ENCODE measurements at regions not wholly inside any gene's neighbourhood (a gene's known extent, or its start where the extent isn't known, plus 50 kb on each side); places are given as distances from the start of the nearest gene placed in this dataset.

GRCh38 chr11:29100967-29101366, 915.9 kb downstream of the KCNA4 start:
- H3K9me3 Mint-ChIP-seq: peaks cover 5% of the 10 kb centered on the region
- H3K27me3 Mint-ChIP-seq (ENCODE audit: low read depth, poor library complexity): peaks cover 6% of the 10 kb centered on the region
- no peak for DNase-seq
- H3K27ac Mint-ChIP-seq: no peak overlapping the region
- H3K4me1 Mint-ChIP-seq: no peaks in the 10 kb centered on the region
- H3K4me3 Mint-ChIP-seq: no peak overlapping the region
- TF ChIP-seq CTCF (IDR thresholded peaks at IDR 0.05): no peak
- no peaks in the 10 kb centered on the region for H3K36me3 Mint-ChIP-seq (ENCODE audit: low read depth)

GRCh38 chr11:29095821-29096220, 921.0 kb downstream of the KCNA4 start:
- Mint-ChIP-seq H3K4me1 (no peaks in the 10 kb centered on the region), H3K27ac (no peak overlapping the region), H3K27me3 (ENCODE audit: low read depth, poor library complexity) (peaks cover 6% of the 10 kb centered on the region), H3K4me3 (no peak overlapping the region), H3K9me3 (no peaks in the 10 kb centered on the region), H3K36me3 (ENCODE audit: low read depth) (no peaks in the 10 kb centered on the region)
- DNase-seq: no peak
- no peak for TF ChIP-seq CTCF (IDR thresholded peaks at IDR 0.05)

- H3K27me3 Mint-ChIP-seq (ENCODE audit: low read depth, poor library complexity): no peaks in the 10 kb centered on the region
- H3K4me3 Mint-ChIP-seq: no peak overlapping the region
- TF ChIP-seq CTCF (IDR thresholded peaks at IDR 0.05): no peak
- no peak overlapping the region for H3K27ac Mint-ChIP-seq
- DNase-seq: no peak
- H3K36me3 Mint-ChIP-seq (ENCODE audit: low read depth): no peaks in the 10 kb centered on the region
- no peaks in the 10 kb centered on the region for H3K4me1 Mint-ChIP-seq
- H3K9me3 Mint-ChIP-seq: no peaks in the 10 kb centered on the region
Observed at GRCh38 chr11:29093416-29094120, 923.3 kb downstream of the KCNA4 start.

- Mint-ChIP-seq H3K27me3 (ENCODE audit: low read depth, poor library complexity) (peaks cover 3% of the 10 kb centered on the region), H3K27ac (no peak overlapping the region), H3K4me1 (no peaks in the 10 kb centered on the region), H3K9me3 (no peaks in the 10 kb centered on the region), H3K36me3 (ENCODE audit: low read depth) (no peaks in the 10 kb centered on the region), H3K4me3 (no peak overlapping the region)
- TF ChIP-seq CTCF (IDR thresholded peaks at IDR 0.05): no peak
- no peak for DNase-seq
Observed at GRCh38 chr11:29087200-29087812, 929.5 kb downstream of the KCNA4 start.

GRCh38 chr11:29075726-29076125, 941.1 kb downstream of the KCNA4 start:
- H3K36me3 Mint-ChIP-seq (ENCODE audit: low read depth): no peaks in the 10 kb centered on the region
- H3K4me1 Mint-ChIP-seq: no peaks in the 10 kb centered on the region
- no peak for TF ChIP-seq CTCF (IDR thresholded peaks at IDR 0.05)
- no peak for DNase-seq
- no peaks in the 10 kb centered on the region for H3K27me3 Mint-ChIP-seq (ENCODE audit: low read depth, poor library complexity)
- H3K4me3 Mint-ChIP-seq: no peak overlapping the region
- H3K9me3 Mint-ChIP-seq: peaks cover 14% of the 10 kb centered on the region
- H3K27ac Mint-ChIP-seq: no peak overlapping the region

All from nephron progenitor cell (in vitro differentiated cells).